ENCODE measurements at regions not wholly inside any gene's neighbourhood (a gene's known extent, or its start where the extent isn't known, plus 50 kb on each side); places are given as distances from the start of the nearest gene placed in this dataset.
"Not testable (repeated sequence)": the region's sequence is repeated elsewhere in the genome, so short reads cannot be mapped to it uniquely, and the experiment has no call there.

DNA sequence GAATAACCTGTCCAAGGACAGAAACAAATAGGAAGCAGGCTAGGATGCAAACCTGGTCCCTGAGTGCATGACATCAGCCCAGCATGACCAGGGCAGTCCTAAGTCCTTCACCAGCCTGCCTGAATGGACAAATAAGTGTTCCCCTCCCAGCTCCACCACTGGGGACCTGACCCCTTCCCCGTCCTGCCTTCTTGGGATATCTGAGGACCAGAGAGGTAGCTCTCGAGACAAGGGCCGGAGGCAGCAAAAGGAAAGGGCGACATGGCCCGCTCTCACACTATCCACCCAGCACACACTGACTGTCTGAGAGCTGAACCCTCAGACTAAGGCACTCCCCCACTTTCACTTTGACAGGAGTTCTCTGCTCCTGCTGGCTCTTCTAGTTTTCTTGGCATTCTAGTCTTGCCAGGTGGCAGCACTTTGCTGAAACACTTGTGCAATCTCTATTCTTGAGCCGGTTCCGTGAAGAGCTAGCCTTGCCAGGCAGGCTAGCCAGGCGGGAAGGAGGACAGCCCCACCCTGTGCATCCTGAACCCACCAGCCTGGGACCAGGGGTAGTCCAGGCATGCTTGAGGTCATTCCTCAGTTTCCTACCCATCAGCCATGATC is 251.1 kb upstream of the RAB4A start:
- TF ChIP-seq, protein P1, sequence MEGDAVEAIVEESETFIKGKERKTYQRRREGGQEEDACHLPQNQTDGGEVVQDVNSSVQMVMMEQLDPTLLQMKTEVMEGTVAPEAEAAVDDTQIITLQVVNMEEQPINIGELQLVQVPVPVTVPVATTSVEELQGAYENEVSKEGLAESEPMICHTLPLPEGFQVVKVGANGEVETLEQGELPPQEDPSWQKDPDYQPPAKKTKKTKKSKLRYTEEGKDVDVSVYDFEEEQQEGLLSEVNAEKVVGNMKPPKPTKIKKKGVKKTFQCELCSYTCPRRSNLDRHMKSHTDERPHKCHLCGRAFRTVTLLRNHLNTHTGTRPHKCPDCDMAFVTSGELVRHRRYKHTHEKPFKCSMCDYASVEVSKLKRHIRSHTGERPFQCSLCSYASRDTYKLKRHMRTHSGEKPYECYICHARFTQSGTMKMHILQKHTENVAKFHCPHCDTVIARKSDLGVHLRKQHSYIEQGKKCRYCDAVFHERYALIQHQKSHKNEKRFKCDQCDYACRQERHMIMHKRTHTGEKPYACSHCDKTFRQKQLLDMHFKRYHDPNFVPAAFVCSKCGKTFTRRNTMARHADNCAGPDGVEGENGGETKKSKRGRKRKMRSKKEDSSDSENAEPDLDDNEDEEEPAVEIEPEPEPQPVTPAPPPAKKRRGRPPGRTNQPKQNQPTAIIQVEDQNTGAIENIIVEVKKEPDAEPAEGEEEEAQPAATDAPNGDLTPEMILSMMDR (conservative IDR thresholded peaks at IDR 0.05), result no peak
- no peak for TF ChIP-seq ZFX (IDR thresholded peaks at IDR 0.05)
- no peak overlapping the region for H3K27ac ChIP-seq

- H3K27ac ChIP-seq, result not testable (repeated sequence)
Measured at GRCh38 chr1:229021034-229021433, 249.9 kb upstream of the RAB4A start.

DNA sequence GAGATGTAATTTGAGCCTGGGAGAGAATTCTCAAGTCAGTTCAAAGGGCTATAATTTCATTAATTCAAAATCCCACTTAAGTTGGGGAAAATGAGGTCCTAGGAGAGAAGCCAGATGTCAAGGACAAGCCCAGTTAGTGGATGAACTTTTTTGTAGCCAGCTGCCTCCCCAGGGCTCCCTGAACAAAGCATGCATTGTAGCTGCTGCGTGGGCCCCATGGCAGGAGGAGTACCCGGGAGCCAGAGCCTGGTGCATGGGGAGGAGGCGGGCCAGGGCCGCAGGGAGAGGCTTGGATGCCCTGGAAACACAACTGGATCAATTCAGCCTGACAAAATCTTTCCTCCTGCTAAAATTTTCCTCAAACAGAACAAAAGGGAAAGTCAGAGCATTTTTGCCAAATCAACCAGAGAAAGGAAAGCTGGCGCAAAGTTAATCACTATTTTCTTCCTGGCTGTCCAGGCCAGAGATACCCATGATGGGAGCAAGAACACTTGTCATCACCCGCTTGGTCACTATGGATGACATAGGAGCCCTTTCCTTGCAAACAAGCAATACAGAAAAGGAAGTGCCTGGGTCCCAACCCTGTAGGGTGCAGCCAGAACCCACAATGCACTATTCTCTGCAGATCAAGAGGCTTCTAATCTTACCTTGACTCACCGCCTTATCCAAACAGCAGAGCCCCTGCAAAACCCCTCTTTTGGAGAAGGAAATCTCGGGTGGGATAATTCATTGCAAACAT is 248.1 kb upstream of the RAB4A start:
- no peak for TF ChIP-seq ZFX (IDR thresholded peaks at IDR 0.05)
- TF ChIP-seq, protein P1 (conservative IDR thresholded peaks at IDR 0.05), result no peak
- H3K27ac ChIP-seq, result no peak overlapping the region

GRCh38 chr1:229023651-229024300 is 247.1 kb upstream of the RAB4A start:
- no peak for TF ChIP-seq ZFX (IDR thresholded peaks at IDR 0.05)
- TF ChIP-seq, protein P1 (conservative IDR thresholded peaks at IDR 0.05), result no peak
- H3K27ac ChIP-seq, result no peak overlapping the region

DNA sequence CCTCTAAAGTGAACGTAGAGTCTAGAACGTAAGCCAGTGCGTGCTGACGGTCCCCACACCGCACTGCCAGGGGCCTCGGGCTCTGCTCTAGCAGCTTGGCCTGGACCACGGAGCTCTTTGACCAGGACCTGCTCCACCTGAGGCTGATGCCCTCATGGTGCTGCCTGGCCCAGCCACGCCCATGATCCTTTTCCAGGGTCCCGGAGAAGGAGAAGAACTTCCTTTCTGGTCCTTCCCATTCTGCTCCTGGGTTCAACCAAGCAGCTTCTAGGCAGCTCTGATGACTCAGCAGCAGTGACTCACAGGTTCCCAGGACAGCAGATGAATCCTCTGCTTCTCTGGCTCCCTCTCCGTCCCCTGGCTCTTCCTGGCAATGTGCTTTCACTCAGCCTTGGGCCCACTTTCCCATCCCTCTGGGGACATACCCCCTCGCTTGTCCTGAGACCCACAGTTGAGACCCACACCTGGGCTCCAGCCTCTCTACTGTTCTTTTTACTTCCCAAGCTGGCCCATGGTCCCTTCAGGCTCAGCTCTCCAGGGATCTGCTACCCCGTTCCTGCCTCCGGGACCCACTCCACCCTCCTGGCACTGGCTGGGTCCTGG is 246.3 kb upstream of the RAB4A start:
- no peak for TF ChIP-seq ZFX (IDR thresholded peaks at IDR 0.05)
- TF ChIP-seq, protein P1 (conservative IDR thresholded peaks at IDR 0.05), result no peak
- H3K27ac ChIP-seq, result no peak overlapping the region

DNA sequence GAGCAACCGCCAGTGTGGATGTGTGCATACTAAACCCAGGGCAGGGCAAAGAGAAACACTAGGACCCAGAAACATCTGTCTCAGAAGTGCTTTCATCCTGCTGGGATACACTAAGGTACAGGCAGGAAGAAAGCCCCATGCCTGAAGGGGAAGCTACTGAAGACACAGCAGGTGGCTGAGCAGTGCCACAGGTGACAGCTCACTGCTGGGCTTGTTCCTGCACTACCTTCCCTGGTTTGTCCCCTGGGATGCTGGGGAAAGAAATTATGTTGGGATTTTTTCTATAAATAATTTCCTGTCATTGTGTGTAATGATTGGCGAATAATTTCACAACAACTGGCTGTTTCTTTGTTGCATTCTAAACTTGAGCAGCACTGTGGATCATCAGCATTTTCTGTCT is 245.3 kb upstream of the RAB4A start:
- no peak overlapping the region for H3K27ac ChIP-seq
- TF ChIP-seq, protein P1 (conservative IDR thresholded peaks at IDR 0.05), result no peak
- no peak for TF ChIP-seq ZFX (IDR thresholded peaks at IDR 0.05)

DNA sequence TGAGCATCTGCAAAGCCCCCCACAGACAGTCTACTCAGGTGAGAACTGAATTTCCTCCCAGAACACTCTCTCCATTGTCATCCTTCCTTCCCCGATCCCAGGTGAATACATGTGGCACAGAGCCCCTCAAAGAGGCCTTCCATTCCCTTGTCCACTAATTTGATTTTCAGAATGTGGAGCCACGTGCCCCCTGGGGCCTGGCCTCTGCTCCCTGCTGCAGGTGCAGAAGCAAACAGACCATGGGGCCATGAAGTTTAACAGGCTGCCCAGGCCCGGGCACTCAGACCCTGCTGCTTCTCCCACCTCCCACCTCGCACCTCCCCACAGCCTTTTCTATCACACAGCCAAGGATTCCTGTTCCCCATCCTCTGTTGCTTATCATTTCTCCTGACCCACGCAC is 243.8 kb upstream of the RAB4A start:
- TF ChIP-seq ZFX (IDR thresholded peaks at IDR 0.05), result no peak
- TF ChIP-seq, protein P1 (conservative IDR thresholded peaks at IDR 0.05), result no peak
- H3K27ac ChIP-seq, result no peak overlapping the region

Data from C4-2B (cell line).